NK-92 treated with Interleukin-12 subunit alpha and Interleukin-12 subunit beta, amount 100 ng/mL, for 24 hours (cell line): ENCODE measurements at regions not wholly inside any gene's neighbourhood (a gene's known extent, or its start where the extent isn't known, plus 50 kb on each side); places are given as distances from the start of the nearest gene placed in this dataset.
"Not testable (repeated sequence)": the region's sequence is repeated elsewhere in the genome, so short reads cannot be mapped to it uniquely, and the experiment has no call there.

ENCODE experiments used
- DNase-seq: peaks from one replicate; lab custom pipeline; 2025; lab: John Stamatoyannopoulos, UW

GRCh38 chr4:74505355-74505978 lies 60.5 kb downstream of the AREG start:
- not testable (repeated sequence) for DNase-seq

- not testable (repeated sequence) for DNase-seq
These were observed 64.4 kb downstream of the AREG start for GRCh38 chr4:74509363-74509762.

GRCh38 chr4:74516303-74516702 lies 71.4 kb downstream of the AREG start:
- no peak for DNase-seq

GRCh38 chr4:74517996-74518395 lies 73.1 kb downstream of the AREG start:
- DNase-seq = no peak

GRCh38 chr4:74522251-74522991 lies 77.5 kb downstream of the AREG start:
- DNase-seq = no peak

GRCh38 chr4:74523096-74523495 lies 78.2 kb downstream of the AREG start:
- DNase-seq = no peak

GRCh38 chr4:74524985-74525384 lies 80.0 kb downstream of the AREG start:
- no peak for DNase-seq

GRCh38 chr4:74527049-74527448 lies 82.1 kb downstream of the AREG start:
- no peak for DNase-seq

GRCh38 chr4:74528178-74528577 lies 83.2 kb downstream of the AREG start:
- no peak for DNase-seq

GRCh38 chr4:74529284-74530041 lies 84.5 kb downstream of the AREG start:
- DNase-seq = no peak

GRCh38 chr4:74531963-74532794 lies 87.2 kb downstream of the AREG start:
- no peak for DNase-seq

- no peak for DNase-seq
These were observed 89.2 kb downstream of the AREG start for GRCh38 chr4:74534121-74534520.

- DNase-seq = no peak
These were observed 90.0 kb downstream of the AREG start for GRCh38 chr4:74534936-74535335.

- no peak for DNase-seq
These were observed 90.6 kb downstream of the AREG start for GRCh38 chr4:74535512-74535911.

GRCh38 chr4:74536557-74536956 lies 91.6 kb downstream of the AREG start:
- DNase-seq = no peak

GRCh38 chr4:74537459-74537858 lies 92.5 kb downstream of the AREG start:
- no peak for DNase-seq

- no peak for DNase-seq
These were observed 94.3 kb downstream of the AREG start for GRCh38 chr4:74539044-74539790.

GRCh38 chr4:74540193-74540592 lies 95.3 kb downstream of the AREG start:
- no peak for DNase-seq

- DNase-seq = no peak
These were observed 96.7 kb downstream of the AREG start for GRCh38 chr4:74541667-74542066.

- DNase-seq = no peak
These were observed 98.4 kb downstream of the AREG start for GRCh38 chr4:74543231-74543781.

- no peak for DNase-seq
These were observed 99.0 kb downstream of the AREG start for GRCh38 chr4:74543983-74544382.
